ENCODE measurements at regions not wholly inside any gene's neighbourhood (a gene's known extent, or its start where the extent isn't known, plus 50 kb on each side); places are given as distances from the start of the nearest gene placed in this dataset.

DNA sequence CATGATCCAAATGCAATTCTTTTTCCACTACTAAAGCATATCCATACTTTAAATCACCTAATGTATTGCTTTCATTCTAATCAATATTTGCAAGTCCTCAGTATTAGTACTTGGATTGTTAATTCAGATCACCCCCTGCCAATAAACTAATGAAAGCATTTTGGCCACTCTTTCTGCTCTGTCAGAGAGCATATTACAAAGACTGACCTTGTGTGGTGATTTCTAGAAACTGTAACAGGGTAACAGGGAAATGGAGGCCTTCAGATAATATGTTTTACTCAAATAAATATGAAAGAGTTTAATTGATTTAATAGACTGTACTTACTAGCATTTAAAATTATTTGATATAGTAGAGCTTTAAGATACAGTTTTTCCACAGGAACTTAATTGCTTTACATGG lies 453.0 kb downstream of the KCNJ3 start:
- H3K4me1 ChIP-seq (ENCODE audit: insufficient read depth, low read length) = no peaks in the 10 kb centered on the region
- H3K27ac ChIP-seq (ENCODE audit: low read depth, low read length) = no peak overlapping the region
- Mint-ChIP-seq H3K4me1 (ENCODE audit: low read depth, unreplicated experiment) (no peaks in the 10 kb centered on the region), H3K27me3 (ENCODE audit: low read depth, unreplicated experiment) (no peaks in the 10 kb centered on the region), H3K27ac (ENCODE audit: unreplicated experiment) (no peak overlapping the region), H3K36me3 (ENCODE audit: low read depth, unreplicated experiment) (no peaks in the 10 kb centered on the region), H3K9me3 (ENCODE audit: unreplicated experiment) (no peaks in the 10 kb centered on the region), H3K4me3 (ENCODE audit: unreplicated experiment) (no peak overlapping the region)
- no peaks in the 10 kb centered on the region for H4K20me1 ChIP-seq (ENCODE audit: insufficient read depth, low read length)
- no peaks in the 10 kb centered on the region for H3K27me3 ChIP-seq (ENCODE audit: insufficient read depth, low read length)
- no peak overlapping the region for H3K9ac ChIP-seq (ENCODE audit: low read length)
- FAIRE-seq (no peak), DNase-seq (ENCODE audit: low read depth) (no peak)
- no peak overlapping the region for H2AFZ ChIP-seq (ENCODE audit: low read depth, low read length)
- TF ChIP-seq, protein P1, sequence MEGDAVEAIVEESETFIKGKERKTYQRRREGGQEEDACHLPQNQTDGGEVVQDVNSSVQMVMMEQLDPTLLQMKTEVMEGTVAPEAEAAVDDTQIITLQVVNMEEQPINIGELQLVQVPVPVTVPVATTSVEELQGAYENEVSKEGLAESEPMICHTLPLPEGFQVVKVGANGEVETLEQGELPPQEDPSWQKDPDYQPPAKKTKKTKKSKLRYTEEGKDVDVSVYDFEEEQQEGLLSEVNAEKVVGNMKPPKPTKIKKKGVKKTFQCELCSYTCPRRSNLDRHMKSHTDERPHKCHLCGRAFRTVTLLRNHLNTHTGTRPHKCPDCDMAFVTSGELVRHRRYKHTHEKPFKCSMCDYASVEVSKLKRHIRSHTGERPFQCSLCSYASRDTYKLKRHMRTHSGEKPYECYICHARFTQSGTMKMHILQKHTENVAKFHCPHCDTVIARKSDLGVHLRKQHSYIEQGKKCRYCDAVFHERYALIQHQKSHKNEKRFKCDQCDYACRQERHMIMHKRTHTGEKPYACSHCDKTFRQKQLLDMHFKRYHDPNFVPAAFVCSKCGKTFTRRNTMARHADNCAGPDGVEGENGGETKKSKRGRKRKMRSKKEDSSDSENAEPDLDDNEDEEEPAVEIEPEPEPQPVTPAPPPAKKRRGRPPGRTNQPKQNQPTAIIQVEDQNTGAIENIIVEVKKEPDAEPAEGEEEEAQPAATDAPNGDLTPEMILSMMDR (IDR thresholded peaks at IDR 0.05; ENCODE audit: insufficient read depth, low read depth, low read length) = no peak
- no peak for TF ChIP-seq EZH2 (IDR thresholded peaks at IDR 0.05; ENCODE audit: insufficient read depth, low read length)
- no peaks in the 10 kb centered on the region for H3K79me2 ChIP-seq (ENCODE audit: insufficient read depth, low read length)
- H3K4me2 ChIP-seq (ENCODE audit: low read length) = no peak overlapping the region
- H3K9me3 ChIP-seq (ENCODE audit: insufficient read depth, low read depth, low read length) = no peaks in the 10 kb centered on the region
- H3K4me3 ChIP-seq (ENCODE audit: insufficient read depth, low read depth, low read length) = no peak overlapping the region
- H3K36me3 ChIP-seq (ENCODE audit: insufficient read depth, low read length) = no peaks in the 10 kb centered on the region

DNA sequence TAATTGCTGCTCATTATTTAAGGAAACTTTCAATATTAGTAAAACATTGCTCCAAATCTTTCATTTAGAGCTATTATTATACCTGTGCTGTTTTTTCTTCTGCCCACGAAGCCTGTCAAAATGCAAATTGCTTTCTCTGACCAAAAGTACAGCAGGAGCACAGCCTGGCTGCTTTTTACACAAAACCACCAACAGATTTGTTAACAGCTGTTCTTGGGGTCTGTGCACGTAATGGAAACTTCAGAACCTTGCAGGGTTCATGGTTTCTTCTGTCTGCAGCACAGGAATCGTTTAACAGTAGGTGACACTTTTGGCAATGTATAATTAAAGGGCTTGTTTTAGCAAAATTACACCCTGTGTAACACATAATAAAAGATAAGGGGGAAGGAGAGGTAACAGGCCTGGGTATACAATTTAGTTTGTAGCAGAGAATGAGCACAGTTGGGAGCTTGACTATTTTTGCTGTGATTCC lies 447.3 kb downstream of the KCNJ3 start:
- Mint-ChIP-seq H3K9me3 (ENCODE audit: unreplicated experiment) (no peaks in the 10 kb centered on the region), H3K27me3 (ENCODE audit: low read depth, unreplicated experiment) (no peaks in the 10 kb centered on the region), H3K27ac (ENCODE audit: unreplicated experiment) (no peak overlapping the region), H3K36me3 (ENCODE audit: low read depth, unreplicated experiment) (no peaks in the 10 kb centered on the region), H3K4me3 (ENCODE audit: unreplicated experiment) (no peak overlapping the region), H3K4me1 (ENCODE audit: low read depth, unreplicated experiment) (peaks cover 4% of the 10 kb centered on the region)
- H3K27me3 ChIP-seq (ENCODE audit: insufficient read depth, low read length) = no peaks in the 10 kb centered on the region
- no peaks in the 10 kb centered on the region for H3K36me3 ChIP-seq (ENCODE audit: insufficient read depth, low read length)
- TF ChIP-seq, protein P1 (IDR thresholded peaks at IDR 0.05; ENCODE audit: insufficient read depth, low read depth, low read length) = no peak
- TF ChIP-seq EZH2 (IDR thresholded peaks at IDR 0.05; ENCODE audit: insufficient read depth, low read length) = no peak
- H4K20me1 ChIP-seq (ENCODE audit: insufficient read depth, low read length) = no peaks in the 10 kb centered on the region
- FAIRE-seq = no peak
- H3K79me2 ChIP-seq (ENCODE audit: insufficient read depth, low read length) = no peaks in the 10 kb centered on the region
- H3K4me2 ChIP-seq (ENCODE audit: low read length) = no peak overlapping the region
- DNase-seq (ENCODE audit: low read depth) = no peak
- no peak overlapping the region for H2AFZ ChIP-seq (ENCODE audit: low read depth, low read length)
- H3K4me3 ChIP-seq (ENCODE audit: insufficient read depth, low read depth, low read length) = no peak overlapping the region
- H3K27ac ChIP-seq (ENCODE audit: low read depth, low read length) = no peak overlapping the region
- no peak overlapping the region for H3K9ac ChIP-seq (ENCODE audit: low read length)
- no peaks in the 10 kb centered on the region for H3K9me3 ChIP-seq (ENCODE audit: insufficient read depth, low read depth, low read length)
- no peaks in the 10 kb centered on the region for H3K4me1 ChIP-seq (ENCODE audit: insufficient read depth, low read length)

DNA sequence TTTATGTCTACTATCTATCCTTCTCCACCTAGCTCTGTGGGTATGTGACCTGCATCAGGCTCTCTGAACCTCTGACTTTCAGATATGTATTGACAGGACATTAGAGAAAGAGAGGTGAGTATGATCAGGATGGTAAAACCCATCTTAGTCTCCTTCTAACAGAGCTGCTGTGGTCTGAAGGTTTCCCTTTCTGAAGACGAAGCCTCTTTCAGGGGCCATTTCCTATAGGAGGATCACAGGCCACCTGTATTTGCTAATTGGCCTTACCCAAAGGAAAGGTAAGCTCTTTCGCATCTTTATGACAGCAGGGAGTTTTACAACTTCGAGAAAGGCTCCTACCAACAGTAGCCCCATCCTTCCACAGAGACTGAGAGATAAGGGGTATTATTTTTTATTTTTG lies 442.9 kb downstream of the KCNJ3 start:
- H3K4me1 ChIP-seq (ENCODE audit: insufficient read depth, low read length) = no peaks in the 10 kb centered on the region
- no peak overlapping the region for H3K4me3 ChIP-seq (ENCODE audit: insufficient read depth, low read depth, low read length)
- no peak overlapping the region for H3K27ac ChIP-seq (ENCODE audit: low read depth, low read length)
- no peak overlapping the region for H3K4me2 ChIP-seq (ENCODE audit: low read length)
- no peaks in the 10 kb centered on the region for H3K9me3 Mint-ChIP-seq (ENCODE audit: unreplicated experiment)
- no peaks in the 10 kb centered on the region for H3K79me2 ChIP-seq (ENCODE audit: insufficient read depth, low read length)
- no peaks in the 10 kb centered on the region for H3K9me3 ChIP-seq (ENCODE audit: insufficient read depth, low read depth, low read length)
- TF ChIP-seq, protein P1 (IDR thresholded peaks at IDR 0.05; ENCODE audit: insufficient read depth, low read depth, low read length) = no peak
- TF ChIP-seq EZH2 (IDR thresholded peaks at IDR 0.05; ENCODE audit: insufficient read depth, low read length) = no peak
- H3K27me3 Mint-ChIP-seq (ENCODE audit: low read depth, unreplicated experiment) = no peaks in the 10 kb centered on the region
- no peaks in the 10 kb centered on the region for H3K36me3 ChIP-seq (ENCODE audit: insufficient read depth, low read length)
- no peaks in the 10 kb centered on the region for H3K27me3 ChIP-seq (ENCODE audit: insufficient read depth, low read length)
- H3K9ac ChIP-seq (ENCODE audit: low read length) = no peak overlapping the region
- no peak for DNase-seq (ENCODE audit: low read depth)
- H3K27ac Mint-ChIP-seq (ENCODE audit: unreplicated experiment) = no peak overlapping the region
- H3K4me1 Mint-ChIP-seq (ENCODE audit: low read depth, unreplicated experiment) = peaks cover 4% of the 10 kb centered on the region
- no peaks in the 10 kb centered on the region for H4K20me1 ChIP-seq (ENCODE audit: insufficient read depth, low read length)
- no peak overlapping the region for H2AFZ ChIP-seq (ENCODE audit: low read depth, low read length)
- H3K36me3 Mint-ChIP-seq (ENCODE audit: low read depth, unreplicated experiment) = no peaks in the 10 kb centered on the region
- no peak overlapping the region for H3K4me3 Mint-ChIP-seq (ENCODE audit: unreplicated experiment)
- FAIRE-seq = no peak

Data from astrocyte (in vitro differentiated cells and primary cell).